ENCODE measurements at regions not wholly inside any gene's neighbourhood (a gene's known extent, or its start where the extent isn't known, plus 50 kb on each side); places are given as distances from the start of the nearest gene placed in this dataset.
A peak's percentile ranks its signal among the peaks of the same experiment; 100 is the strongest.

- TF ChIP-seq CTCF (IDR thresholded peaks at IDR 0.05; ENCODE audit: low read length) (peak; percentile 90), EZH2 (IDR thresholded peaks at IDR 0.05; ENCODE audit: borderline replicate concordance, low read length) (no peak)
Observed at GRCh38 chr4:82201805-82202641, 171.8 kb downstream of the HNRNPD start.

Data from OCI-LY1 (cell line).